ENCODE measurements at regions not wholly inside any gene's neighbourhood (a gene's known extent, or its start where the extent isn't known, plus 50 kb on each side); places are given as distances from the start of the nearest gene placed in this dataset.

- DNase-seq (ENCODE audit: low read depth) = no peak
These were observed 186.2 kb downstream of the NEDD1 start for GRCh38 chr12:97093187-97093683.

- DNase-seq (ENCODE audit: low read depth) = no peak
These were observed 190.7 kb downstream of the NEDD1 start for GRCh38 chr12:97097734-97098133.

- no peak for DNase-seq (ENCODE audit: low read depth)
These were observed 202.4 kb downstream of the NEDD1 start for GRCh38 chr12:97109441-97109840.

- DNase-seq (ENCODE audit: low read depth) = no peak
These were observed 205.1 kb downstream of the NEDD1 start for GRCh38 chr12:97112136-97112535.

- DNase-seq (ENCODE audit: low read depth) = no peak
These were observed 211.8 kb downstream of the NEDD1 start for GRCh38 chr12:97118796-97119375.

GRCh38 chr12:97127061-97127460, 220.0 kb downstream of the NEDD1 start:
- DNase-seq (ENCODE audit: low read depth) = no peak

- no peak for DNase-seq (ENCODE audit: low read depth)
These were observed 224.3 kb downstream of the NEDD1 start for GRCh38 chr12:97131220-97131981.

- no peak for DNase-seq (ENCODE audit: low read depth)
These were observed 225.2 kb downstream of the NEDD1 start for GRCh38 chr12:97132270-97132669.

GRCh38 chr12:97134495-97134894, 227.4 kb downstream of the NEDD1 start:
- DNase-seq (ENCODE audit: low read depth) = no peak

GRCh38 chr12:97140355-97140754, 233.3 kb downstream of the NEDD1 start:
- DNase-seq (ENCODE audit: low read depth) = no peak

GRCh38 chr12:97142737-97143410, 235.8 kb downstream of the NEDD1 start:
- DNase-seq (ENCODE audit: low read depth) = no peak

- DNase-seq (ENCODE audit: low read depth) = peak; percentile 21
These were observed 242.0 kb downstream of the NEDD1 start for GRCh38 chr12:97148941-97149559.

- peak; percentile 33 for DNase-seq (ENCODE audit: low read depth)
These were observed 244.4 kb downstream of the NEDD1 start for GRCh38 chr12:97151481-97151880.

GRCh38 chr12:97159377-97159776, 252.3 kb downstream of the NEDD1 start:
- no peak for DNase-seq (ENCODE audit: low read depth)

- DNase-seq (ENCODE audit: low read depth) = no peak
These were observed 253.2 kb downstream of the NEDD1 start for GRCh38 chr12:97160277-97160676.

- no peak for DNase-seq (ENCODE audit: low read depth)
These were observed 255.1 kb downstream of the NEDD1 start for GRCh38 chr12:97162173-97162572.

GRCh38 chr12:97164936-97165335, 257.9 kb downstream of the NEDD1 start:
- DNase-seq (ENCODE audit: low read depth) = no peak

- DNase-seq (ENCODE audit: low read depth) = peak; percentile 28
These were observed 260.5 kb downstream of the NEDD1 start for GRCh38 chr12:97167598-97167997.

GRCh38 chr12:97168804-97169203, 261.7 kb downstream of the NEDD1 start:
- DNase-seq (ENCODE audit: low read depth) = no peak

GRCh38 chr12:97169889-97170567, 263.0 kb downstream of the NEDD1 start:
- DNase-seq (ENCODE audit: low read depth) = no peak

- DNase-seq (ENCODE audit: low read depth) = no peak
These were observed 266.8 kb downstream of the NEDD1 start for GRCh38 chr12:97173688-97174410.
